HG02884 (cell line): ENCODE measurements at regions not wholly inside any gene's neighbourhood (a gene's known extent, or its start where the extent isn't known, plus 50 kb on each side); places are given as distances from the start of the nearest gene placed in this dataset.

ENCODE experiments used
- ATAC-seq: cut with Tn5 transposase; IDR thresholded peaks from one replicate; pipeline ENCODE4 v1.9.1; 2021; ENCODE audit warnings: mild to moderate bottlenecking, moderate library complexity; ENCODE audit not compliant: unreplicated experiment

DNA sequence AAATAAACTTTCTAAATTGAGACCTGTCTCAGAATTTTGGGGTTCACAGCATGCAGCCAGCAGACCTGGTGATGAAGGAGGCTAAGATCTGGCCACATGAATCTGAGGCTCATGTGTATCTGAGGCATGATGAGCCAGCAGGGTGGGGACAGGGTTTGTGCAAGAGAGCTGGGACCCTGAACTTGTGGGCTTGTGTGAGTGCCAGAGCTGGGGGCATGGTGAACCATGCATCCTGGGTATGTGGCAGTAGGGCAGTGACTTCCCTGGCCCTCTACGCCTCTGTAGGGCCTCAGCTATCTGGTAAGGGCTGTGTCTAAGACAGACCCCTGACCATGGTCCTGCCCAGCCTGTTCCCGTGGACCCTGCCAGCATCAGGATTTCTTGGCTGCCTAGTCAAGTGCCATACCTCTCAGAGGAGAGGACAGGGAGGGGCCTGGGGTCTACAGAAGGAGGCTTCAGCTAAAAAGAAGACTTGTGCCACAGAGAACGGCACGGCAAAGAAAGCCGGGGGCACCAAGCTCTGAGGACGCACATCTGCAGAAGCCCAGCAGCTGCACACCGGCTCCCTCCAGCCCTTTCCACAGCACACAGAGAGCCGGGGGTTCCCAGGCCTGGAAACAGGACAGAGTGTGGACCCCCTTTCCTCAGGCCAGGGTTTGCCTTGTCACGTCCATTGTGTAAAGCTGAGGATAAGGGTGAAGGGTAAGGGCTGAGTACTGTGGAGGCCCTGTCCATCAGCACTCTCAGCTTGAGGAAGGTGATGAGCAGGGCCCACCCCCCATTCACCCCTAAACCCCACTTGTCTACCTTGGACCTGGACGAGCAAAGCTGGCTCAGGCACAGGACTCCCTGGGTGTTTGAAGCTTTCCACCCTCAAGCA, 130.1 kb downstream of the MRPL36 start:
- ATAC-seq, result no peak

- no peak for ATAC-seq
These were observed 131.4 kb downstream of the MRPL36 start for GRCh38 chr5:1668141-1668721.

GRCh38 chr5:1667648-1668140, 131.9 kb downstream of the MRPL36 start:
- no peak for ATAC-seq

- no peak for ATAC-seq
These were observed 132.6 kb downstream of the MRPL36 start for GRCh38 chr5:1666812-1667588.

GRCh38 chr5:1666221-1666620, 133.4 kb downstream of the MRPL36 start:
- no peak for ATAC-seq

GRCh38 chr5:1665803-1666202, 133.8 kb downstream of the MRPL36 start:
- ATAC-seq, result no peak

DNA sequence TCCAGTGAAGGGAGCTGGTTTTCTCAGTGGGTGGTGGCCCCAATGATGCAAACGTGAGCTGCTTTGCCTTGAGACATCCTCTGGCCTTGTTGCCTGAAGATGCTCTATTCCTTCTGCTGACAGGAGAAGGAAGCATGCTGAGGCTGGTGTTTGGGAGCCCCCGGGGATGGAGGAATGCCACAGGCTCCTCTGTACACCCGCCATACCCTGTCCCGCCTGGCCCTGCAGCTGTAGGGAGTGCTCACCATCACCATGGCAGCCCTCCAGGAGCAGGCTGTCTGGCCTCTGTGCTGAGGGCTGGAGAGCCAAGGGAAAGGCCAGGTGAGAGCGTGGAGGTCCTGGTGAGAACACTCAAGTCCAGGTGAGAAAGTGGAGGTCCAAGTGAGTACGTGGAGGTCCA, 134.4 kb downstream of the MRPL36 start:
- no peak for ATAC-seq

DNA sequence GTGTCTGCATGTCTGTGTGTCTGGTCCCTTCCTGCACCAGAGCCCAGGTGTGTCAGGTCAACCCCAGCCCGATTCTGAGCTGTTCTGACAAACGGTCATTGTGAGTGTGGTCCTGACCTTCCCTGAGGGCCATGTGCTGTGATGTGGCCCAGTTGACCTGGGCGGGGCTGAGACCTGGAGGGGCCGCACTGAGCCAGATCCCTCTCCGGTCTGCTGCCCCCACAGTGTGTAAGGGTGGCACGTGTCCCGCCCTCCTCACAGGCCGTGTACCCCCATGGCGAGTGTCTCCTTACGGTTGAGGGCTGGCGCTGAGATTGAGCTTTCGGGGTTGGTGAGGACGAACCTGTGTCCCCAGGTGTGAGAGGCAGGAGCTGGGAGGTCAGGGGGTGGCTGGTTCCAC, 136.5 kb downstream of the MRPL36 start:
- ATAC-seq, result no peak

- no peak for ATAC-seq
These were observed 137.0 kb downstream of the MRPL36 start for GRCh38 chr5:1662559-1663085.

- no peak for ATAC-seq
These were observed 137.6 kb downstream of the MRPL36 start for GRCh38 chr5:1661831-1662558.

GRCh38 chr5:1661311-1661710, 137.6 kb upstream of the LPCAT1 start:
- ATAC-seq, result no peak

GRCh38 chr5:1660511-1660910, 136.8 kb upstream of the LPCAT1 start:
- no peak for ATAC-seq

GRCh38 chr5:1660001-1660400, 136.2 kb upstream of the LPCAT1 start:
- no peak for ATAC-seq

DNA sequence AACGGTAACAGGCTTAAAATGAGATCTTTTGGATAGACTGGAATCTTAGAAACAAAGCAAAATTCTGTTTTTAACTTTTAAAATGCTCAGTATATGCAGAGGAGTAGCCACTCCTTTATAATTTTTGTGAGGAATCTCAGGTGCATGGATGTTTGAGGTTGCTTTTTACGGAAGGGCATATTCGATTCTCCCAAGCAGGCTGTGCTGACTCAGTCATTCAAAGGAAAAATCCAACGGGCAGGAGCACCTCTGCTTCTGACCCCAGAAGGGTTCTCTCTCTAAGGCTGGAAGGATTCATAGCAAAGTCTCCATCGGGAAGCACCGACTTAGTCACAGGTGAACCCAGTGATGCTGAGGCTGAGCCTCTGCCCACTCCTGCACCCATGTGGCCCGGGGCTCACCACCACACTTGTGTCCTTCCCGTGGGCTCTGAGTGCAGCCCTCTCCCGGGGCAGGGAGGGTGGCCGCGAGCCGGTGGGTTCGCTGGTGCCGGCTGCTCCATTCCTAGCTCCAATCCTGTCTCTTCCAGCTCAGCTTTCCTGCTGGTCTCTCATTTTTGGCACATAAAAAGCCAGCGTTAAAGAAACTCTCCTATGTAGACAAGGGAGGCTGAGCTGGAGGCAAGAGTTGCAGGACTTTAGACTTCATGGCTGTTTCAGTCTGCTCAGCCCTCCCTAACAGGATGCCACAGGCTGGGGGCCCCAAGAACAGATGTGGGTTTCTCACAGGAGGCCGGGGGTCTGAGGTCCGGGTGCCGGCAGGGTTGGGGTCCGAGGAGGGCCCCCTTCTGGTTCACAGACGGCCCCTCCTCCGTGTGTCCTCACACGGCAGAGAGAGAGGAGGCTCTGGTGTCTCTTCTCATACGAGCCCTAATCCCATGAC, 135.6 kb upstream of the LPCAT1 start:
- no peak for ATAC-seq

GRCh38 chr5:1658665-1659064, 134.9 kb upstream of the LPCAT1 start:
- ATAC-seq, result no peak

DNA sequence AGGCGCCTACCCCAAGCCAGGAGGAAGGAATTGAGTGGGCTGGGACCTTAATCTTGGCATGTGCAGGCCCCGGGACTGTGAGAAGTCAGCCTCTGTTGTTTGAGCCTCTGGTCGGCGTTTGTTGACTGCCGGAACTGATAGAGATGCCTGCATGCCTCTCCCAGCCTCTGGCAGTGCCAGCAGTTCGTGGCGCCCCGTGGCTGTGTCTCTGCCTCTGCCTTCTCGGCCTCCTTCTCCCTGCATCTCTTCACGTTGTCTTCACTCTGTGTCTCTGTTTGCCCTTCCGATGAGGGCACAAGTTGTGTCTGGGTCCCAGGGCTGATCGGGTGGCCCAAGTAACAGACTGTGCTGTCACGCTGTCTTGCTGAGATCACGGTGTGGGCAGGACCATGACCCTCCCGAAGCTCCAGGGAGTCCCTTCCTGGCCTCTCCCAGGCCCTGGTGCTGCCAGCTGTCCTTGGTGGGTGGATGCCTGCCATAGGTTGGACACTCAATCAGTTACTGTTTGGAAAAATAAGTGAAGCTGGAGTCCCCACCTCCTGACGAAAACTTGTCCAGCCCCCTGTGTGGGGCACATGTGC, 133.5 kb upstream of the LPCAT1 start:
- no peak for ATAC-seq

- no peak for ATAC-seq
These were observed 132.7 kb upstream of the LPCAT1 start for GRCh38 chr5:1656271-1656975.

DNA sequence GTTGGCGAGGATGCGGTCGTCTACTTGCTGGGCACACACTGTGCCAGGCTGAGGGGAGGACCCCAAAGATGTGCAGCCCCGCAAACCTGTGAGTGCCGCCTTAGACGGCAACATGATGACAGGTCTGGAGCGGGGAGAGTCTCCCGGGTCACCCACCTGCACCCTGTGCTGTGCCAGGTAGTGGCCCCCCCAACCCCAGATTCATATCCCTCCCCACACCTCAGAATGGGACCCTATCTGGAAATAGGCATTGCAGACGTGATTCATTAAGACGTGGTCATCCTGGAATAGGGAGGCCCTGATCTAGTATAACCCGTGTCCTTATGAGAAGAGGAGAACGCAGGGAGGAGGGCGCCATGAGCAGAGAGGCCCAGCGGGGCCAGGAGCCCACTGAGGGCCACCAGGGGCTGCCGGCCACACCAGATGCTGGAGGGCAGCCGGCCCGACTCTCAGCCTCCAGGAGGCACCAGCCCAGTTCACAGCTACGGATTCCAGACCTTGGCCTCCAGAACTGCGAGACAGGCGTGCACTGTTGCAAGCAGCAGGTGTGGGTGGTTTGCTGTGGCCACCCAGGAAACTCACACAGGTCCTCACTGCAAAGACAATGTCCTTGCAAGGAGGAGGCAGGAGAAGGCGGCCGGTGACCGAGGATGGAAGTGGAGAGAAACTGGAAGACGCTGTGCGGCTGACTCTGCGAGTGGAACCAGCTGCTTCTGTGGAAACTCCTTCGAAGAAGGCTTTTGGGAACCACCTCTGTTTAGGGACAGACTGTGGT, 131.9 kb upstream of the LPCAT1 start:
- no peak for ATAC-seq
